ENCODE measurements at regions not wholly inside any gene's neighbourhood (a gene's known extent, or its start where the extent isn't known, plus 50 kb on each side); places are given as distances from the start of the nearest gene placed in this dataset.

GRCh38 chr1:90208949-90209348 is 214.0 kb downstream of the ZNF326 start:
- no peak for DNase-seq (ENCODE audit: low read depth)
- no peak for TF ChIP-seq CTCF (conservative IDR thresholded peaks at IDR 0.05; ENCODE audit: low read depth, low read length)
- no peak overlapping the region for H3K4me3 ChIP-seq (ENCODE audit: low read depth, low read length)

- DNase-seq (ENCODE audit: low read depth) = no peak
- no peak overlapping the region for H3K4me3 ChIP-seq (ENCODE audit: low read depth, low read length)
- TF ChIP-seq CTCF (conservative IDR thresholded peaks at IDR 0.05; ENCODE audit: low read depth, low read length) = no peak
Observed at GRCh38 chr1:90206260-90206659, 211.3 kb downstream of the ZNF326 start.

- DNase-seq (ENCODE audit: low read depth) = no peak
- no peak overlapping the region for H3K4me3 ChIP-seq (ENCODE audit: low read depth, low read length)
- no peak for TF ChIP-seq CTCF (conservative IDR thresholded peaks at IDR 0.05; ENCODE audit: low read depth, low read length)
Observed at GRCh38 chr1:90204780-90205179, 209.9 kb downstream of the ZNF326 start.

GRCh38 chr1:90204023-90204590 is 209.2 kb downstream of the ZNF326 start:
- DNase-seq (ENCODE audit: low read depth) = no peak
- H3K4me3 ChIP-seq (ENCODE audit: low read depth, low read length) = no peak overlapping the region
- TF ChIP-seq CTCF (conservative IDR thresholded peaks at IDR 0.05; ENCODE audit: low read depth, low read length) = no peak

- DNase-seq (ENCODE audit: low read depth) = peak; percentile 45
- no peak for TF ChIP-seq CTCF (conservative IDR thresholded peaks at IDR 0.05; ENCODE audit: low read depth, low read length)
- H3K4me3 ChIP-seq (ENCODE audit: low read depth, low read length) = no peak overlapping the region
Observed at GRCh38 chr1:90201467-90202358, 206.8 kb downstream of the ZNF326 start.

GRCh38 chr1:90200646-90201205 is 205.8 kb downstream of the ZNF326 start:
- H3K4me3 ChIP-seq (ENCODE audit: low read depth, low read length) = no peak overlapping the region
- no peak for DNase-seq (ENCODE audit: low read depth)
- TF ChIP-seq CTCF (conservative IDR thresholded peaks at IDR 0.05; ENCODE audit: low read depth, low read length) = no peak

All from epithelial cell of proximal tubule (primary cell).